ENCODE measurements at regions not wholly inside any gene's neighbourhood (a gene's known extent, or its start where the extent isn't known, plus 50 kb on each side); places are given as distances from the start of the nearest gene placed in this dataset.
A peak's percentile ranks its signal among the peaks of the same experiment; 100 is the strongest.

GRCh38 chr5:90174236-90174635 is 235.3 kb downstream of the CETN3 start:
- no peak overlapping the region for H3K4me3 ChIP-seq (ENCODE audit: low read depth, low read length)
- no peak for DNase-seq (ENCODE audit: low read depth)
- TF ChIP-seq CTCF (conservative IDR thresholded peaks at IDR 0.05; ENCODE audit: low read depth, low read length): no peak

- DNase-seq (ENCODE audit: low read depth): no peak
- TF ChIP-seq CTCF (conservative IDR thresholded peaks at IDR 0.05; ENCODE audit: low read depth, low read length): no peak
- no peak overlapping the region for H3K4me3 ChIP-seq (ENCODE audit: low read depth, low read length)
Observed at GRCh38 chr5:90173299-90174030, 236.1 kb downstream of the CETN3 start.

DNA sequence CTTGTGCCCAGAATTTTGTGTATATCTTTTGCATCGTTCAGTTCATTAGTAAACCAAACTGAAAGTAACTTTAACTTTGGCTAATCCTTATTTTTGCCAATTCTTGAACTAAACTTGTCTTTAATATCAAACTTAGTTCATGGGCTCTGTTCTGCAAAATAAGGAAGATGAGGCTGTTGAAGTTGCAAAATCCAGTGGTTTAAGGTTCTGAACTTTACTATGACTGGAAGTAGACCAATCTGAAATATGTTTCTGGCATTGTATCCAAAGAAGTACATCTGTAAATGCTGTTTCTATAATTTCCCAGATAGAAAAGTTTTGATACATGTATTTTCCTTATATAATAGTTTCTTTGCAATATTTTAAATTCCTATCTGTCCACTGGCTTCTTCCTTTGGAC is 238.1 kb downstream of the CETN3 start:
- DNase-seq (ENCODE audit: low read depth): peak; percentile 61
- H3K4me3 ChIP-seq (ENCODE audit: low read depth, low read length): no peak overlapping the region
- no peak for TF ChIP-seq CTCF (conservative IDR thresholded peaks at IDR 0.05; ENCODE audit: low read depth, low read length)

DNA sequence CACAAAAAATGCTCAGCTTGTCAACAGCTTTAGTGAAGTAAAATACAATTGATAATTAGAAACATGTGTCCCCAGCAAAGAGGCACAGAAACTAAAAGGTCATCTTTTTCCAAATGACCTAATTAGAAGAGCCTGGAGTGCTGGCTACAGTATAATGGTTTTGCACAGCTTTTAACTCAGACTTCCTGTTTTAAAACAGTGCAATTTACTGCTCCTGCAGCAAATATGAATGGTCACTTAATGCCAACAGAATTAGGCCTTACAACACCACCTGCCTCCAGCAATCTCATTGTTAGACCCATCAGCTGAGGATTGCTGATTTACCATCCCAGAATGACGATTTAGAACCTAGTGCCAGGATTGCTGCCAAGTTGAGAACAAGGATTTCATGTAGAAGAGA is 239.3 kb downstream of the CETN3 start:
- TF ChIP-seq CTCF (conservative IDR thresholded peaks at IDR 0.05; ENCODE audit: low read depth, low read length): no peak
- DNase-seq (ENCODE audit: low read depth): no peak
- no peak overlapping the region for H3K4me3 ChIP-seq (ENCODE audit: low read depth, low read length)

GRCh38 chr5:90169078-90169477 is 240.5 kb downstream of the CETN3 start:
- no peak overlapping the region for H3K4me3 ChIP-seq (ENCODE audit: low read depth, low read length)
- DNase-seq (ENCODE audit: low read depth): no peak
- no peak for TF ChIP-seq CTCF (conservative IDR thresholded peaks at IDR 0.05; ENCODE audit: low read depth, low read length)

DNA sequence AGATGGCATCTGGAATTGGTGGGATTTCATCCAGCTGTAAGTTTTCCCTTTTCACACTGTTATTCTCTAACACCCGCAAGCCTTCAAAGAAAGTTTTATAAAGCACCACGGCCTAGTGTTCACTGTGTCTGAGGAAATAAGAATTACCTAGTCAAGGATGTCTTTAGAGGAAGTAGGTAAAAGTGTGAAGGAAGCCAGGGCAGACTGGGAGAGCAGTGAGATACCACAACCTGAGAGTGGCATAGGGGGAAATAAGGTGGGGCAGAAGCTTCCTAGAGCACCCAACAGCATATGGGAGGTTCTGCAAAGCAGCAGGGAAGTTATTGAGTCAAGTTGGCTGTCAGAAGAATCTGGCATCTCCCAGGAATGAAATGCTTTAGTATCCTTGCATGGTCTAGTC is 241.2 kb downstream of the CETN3 start:
- no peak overlapping the region for H3K4me3 ChIP-seq (ENCODE audit: low read depth, low read length)
- TF ChIP-seq CTCF (conservative IDR thresholded peaks at IDR 0.05; ENCODE audit: low read depth, low read length): no peak
- no peak for DNase-seq (ENCODE audit: low read depth)

GRCh38 chr5:90166816-90167215 is 242.7 kb downstream of the CETN3 start:
- no peak for DNase-seq (ENCODE audit: low read depth)
- no peak overlapping the region for H3K4me3 ChIP-seq (ENCODE audit: low read depth, low read length)
- TF ChIP-seq CTCF (conservative IDR thresholded peaks at IDR 0.05; ENCODE audit: low read depth, low read length): no peak
